IMR-90 (cell line): ENCODE measurements at regions not wholly inside any gene's neighbourhood (a gene's known extent, or its start where the extent isn't known, plus 50 kb on each side); places are given as distances from the start of the nearest gene placed in this dataset.

Experiments used
- ATAC-seq: fragments of 200-7000 bp; cut with Tn5 transposase; 2 replicates; pipeline ENCODE4 v1.9.1; 2020; ENCODE audit warnings: low read depth, mild to moderate bottlenecking, moderate library complexity
- BruUV-seq: library from RNA; stranded (reverse); fragments of 400-500 nt; replicated peaks from 2 replicates; lab custom pipeline; 2021; lab: Mats Ljungman, UMichigan
- CTCF ChIA-PET: fragments of 300-600 bp; formaldehyde crosslinking; extraction: SDS; loops from one replicate; lab custom pipeline; 2021; ENCODE audit warnings: antibody characterized with exemption; lab: Yijun Ruan, JAX
- POLR2A ChIA-PET: fragments of 300-600 bp; sonication (Branson Sonifier 250); formaldehyde crosslinking; loops from one replicate; lab custom pipeline; 2022; ENCODE audit warnings: antibody characterized with exemption; ENCODE audit not compliant: unreplicated experiment; lab: Charles Lee
- DNase-seq: peaks from one replicate; pipeline ENCODE4 v3.0.0; 2013
- H2AFZ ChIP-seq: replicated peaks from 2 replicates; pipeline ENCODE3; 2013; ENCODE audit warnings: low read length, mild to moderate bottlenecking; ENCODE audit not compliant: poor library complexity
- H2AK5ac ChIP-seq: 2 replicates; pipeline ENCODE4 v1.6.1; 2013; ENCODE audit warnings: low read depth, low read length, inconsistent platforms
- H2AK9ac ChIP-seq: replicated peaks from 2 replicates; pipeline ENCODE3; 2013; ENCODE audit warnings: mild to moderate bottlenecking, low read depth, low read length, moderate library complexity; ENCODE audit not compliant: poor library complexity
- H2BK120ac ChIP-seq: 2 replicates; pipeline ENCODE4 v1.6.1; 2013; ENCODE audit warnings: low read depth, low read length, inconsistent platforms
- H2BK15ac ChIP-seq: 3 replicates; pipeline ENCODE4 v1.6.1; 2013; ENCODE audit warnings: low read depth, low read length, inconsistent platforms
- H2BK20ac ChIP-seq: 2 replicates; pipeline ENCODE4 v1.6.1; 2013; ENCODE audit warnings: low read depth, mild to moderate bottlenecking, inconsistent platforms, low read length, moderate library complexity
- H2BK5ac ChIP-seq: 2 replicates; pipeline ENCODE4 v1.6.1; 2013; ENCODE audit warnings: mild to moderate bottlenecking, low read depth, low read length, inconsistent platforms; ENCODE audit not compliant: poor library complexity, severe bottlenecking
- H3K14ac ChIP-seq: replicated peaks from 2 replicates; pipeline ENCODE4 v1.6.1; 2013; ENCODE audit warnings: low read depth, low read length, inconsistent platforms
- H3K18ac ChIP-seq: 2 replicates; pipeline ENCODE4 v1.6.1; 2013; ENCODE audit warnings: low read depth, low read length, control low read depth
- H3K23ac ChIP-seq: 2 replicates; pipeline ENCODE4 v1.6.1; 2013; ENCODE audit warnings: low read depth, low read length, inconsistent platforms
- H3K27ac ChIP-seq: 2 replicates; pipeline ENCODE4 v1.5.1; 2013; ENCODE audit warnings: mild to moderate bottlenecking, control low read depth, low read length; ENCODE audit not compliant: insufficient read depth
- H3K27me3 ChIP-seq: 2 replicates; pipeline ENCODE4 v1.6.1; 2013; ENCODE audit warnings: low read length; ENCODE audit not compliant: control insufficient read depth, insufficient read depth
- H3K36me3 ChIP-seq: 2 replicates; pipeline ENCODE4 v1.6.1; 2013; ENCODE audit warnings: low read length, mixed read lengths; ENCODE audit not compliant: control insufficient read depth, insufficient read depth
- H3K4ac ChIP-seq: 2 replicates; pipeline ENCODE4 v1.6.1; 2013; ENCODE audit warnings: low read depth, low read length, inconsistent platforms
- H3K4me1 ChIP-seq: 2 replicates; pipeline ENCODE4 v1.6.1; 2013; ENCODE audit warnings: low read length, mixed read lengths; ENCODE audit not compliant: control insufficient read depth, insufficient read depth
- H3K4me2 ChIP-seq: 2 replicates; pipeline ENCODE4 v1.6.1; 2013; ENCODE audit warnings: low read depth, mild to moderate bottlenecking, control low read depth, low read length, moderate library complexity
- H3K4me3 ChIP-seq: 2 replicates; pipeline ENCODE4 v1.5.1; 2013; ENCODE audit warnings: low read depth, mild to moderate bottlenecking, control low read depth, low read length, moderate library complexity; ENCODE audit not compliant: insufficient read depth
- H3K56ac ChIP-seq: 2 replicates; pipeline ENCODE4 v1.6.1; 2013; ENCODE audit warnings: low read length, inconsistent platforms; ENCODE audit not compliant: insufficient read depth; ENCODE audit errors: extremely low read depth
- H3K79me1 ChIP-seq, 2 experiments: 2 replicates each; pipeline ENCODE4 v1.6.1; 2013; ENCODE audit warnings: low read length in 2 of 2, inconsistent platforms in 1 of 2, low read depth in 1 of 2
- H3K9ac ChIP-seq: 2 replicates; pipeline ENCODE4 v1.6.1; 2013; ENCODE audit warnings: low read depth, low read length, control low read depth
- H3K9me1 ChIP-seq: 2 replicates; pipeline ENCODE4 v1.6.1; 2013; ENCODE audit warnings: low read length, inconsistent platforms; ENCODE audit not compliant: insufficient read depth
- H3K9me3 ChIP-seq: 2 replicates; pipeline ENCODE4 v1.6.1; 2013; ENCODE audit warnings: low read length; ENCODE audit not compliant: control insufficient read depth, insufficient read depth
- H4K20me1 ChIP-seq: 2 replicates; pipeline ENCODE4 v1.6.1; 2013; ENCODE audit warnings: low read length, inconsistent platforms; ENCODE audit not compliant: insufficient read depth
- H4K5ac ChIP-seq: 2 replicates; pipeline ENCODE4 v1.6.1; 2013; ENCODE audit warnings: mild to moderate bottlenecking, low read depth, low read length, control low read depth
- H4K8ac ChIP-seq, 2 experiments: 2 replicates each; pipeline ENCODE4 v1.6.1; 2013; ENCODE audit warnings: low read depth in 2 of 2, low read length in 2 of 2, control low read depth in 1 of 2, inconsistent platforms in 1 of 2
- H4K91ac ChIP-seq: 2 replicates; pipeline ENCODE4 v1.6.1; 2013; ENCODE audit warnings: low read depth, low read length, inconsistent platforms; ENCODE audit not compliant: insufficient read depth
- BHLHE40 ChIP-seq: fragments of 150-350 bp; IDR thresholded peaks from 2 replicates; pipeline ENCODE4 v1.6.1; 2016; ENCODE audit warnings: mild to moderate bottlenecking, low read depth, low read length
- CEBPB ChIP-seq: IDR thresholded peaks from 2 replicates; pipeline ENCODE4 v1.6.1; 2012; ENCODE audit warnings: low read depth, low read length, improper control_type of control experiment
- CTCF ChIP-seq: conservative IDR thresholded peaks from 2 replicates; pipeline ENCODE4 v1.5.1; 2012; ENCODE audit warnings: mild to moderate bottlenecking, low read depth, low read length, improper control_type of control experiment
- ELK1 ChIP-seq: fragments of 150-350 bp; IDR thresholded peaks from 2 replicates; pipeline ENCODE4 v1.6.1; 2016; ENCODE audit warnings: low read depth, mild to moderate bottlenecking, low read length, moderate library complexity, borderline replicate concordance
- FOS ChIP-seq: fragments of 150-350 bp; IDR thresholded peaks from 2 replicates; pipeline ENCODE4 v1.6.1; 2016; ENCODE audit warnings: low read depth, low read length
- MXI1 ChIP-seq: IDR thresholded peaks from 2 replicates; pipeline ENCODE4 v1.6.1; 2012; ENCODE audit warnings: low read depth, mild to moderate bottlenecking, low read length, moderate library complexity, borderline replicate concordance
- POLR2A ChIP-seq: IDR thresholded peaks from 2 replicates; pipeline ENCODE4 v1.6.1; 2012; ENCODE audit warnings: mild to moderate bottlenecking, low read depth, low read length
- RAD21 ChIP-seq: IDR thresholded peaks from 2 replicates; pipeline ENCODE4 v1.6.1; 2012; ENCODE audit warnings: low read length, improper control_type of control experiment
- RCOR1 ChIP-seq: IDR thresholded peaks from 2 replicates; pipeline ENCODE4 v1.6.1; 2012; ENCODE audit warnings: mild to moderate bottlenecking, low read length, improper control_type of control experiment; ENCODE audit not compliant: insufficient replicate concordance
- RFX5 ChIP-seq: IDR thresholded peaks from 2 replicates; pipeline ENCODE4 v1.8.0; 2012; ENCODE audit warnings: low read depth, mild to moderate bottlenecking, low read length, moderate library complexity
- SMC3 ChIP-seq: fragments of 150-350 bp; IDR thresholded peaks from 2 replicates; pipeline ENCODE4 v1.6.1; 2016; ENCODE audit warnings: low read depth, mild to moderate bottlenecking, antibody characterized with exemption, low read length, moderate library complexity
- USF2 ChIP-seq: fragments of 150-350 bp; IDR thresholded peaks from 2 replicates; pipeline ENCODE4 v1.6.1; 2017; ENCODE audit warnings: mild to moderate bottlenecking, antibody characterized with exemption, low read length, low read depth
- WGBS, 2 experiments: methylation state at CpG; one replicate each; pipeline versions ENCODE4 v1.1.5 to v1.1.7; 2013; ENCODE audit warnings: missing lambda C conversion rate in 2 of 2; ENCODE audit not compliant: insufficient read length in 1 of 2; ENCODE audit errors: extremely low coverage in 2 of 2; 5-methylcytosine and 5-hydroxymethylcytosine counted together
- dilution Hi-C: fragments of 300-500 bp; cut with HindIII; formaldehyde crosslinking; loops from one replicate; pipeline ENCODE4 v1.14.3; 2018; ENCODE audit warnings: low sequenced_read_pairs; ENCODE audit not compliant: unreplicated experiment
- in situ Hi-C: fragments of 300-500 bp; cut with MboI; formaldehyde crosslinking; loops from 3 replicates; pipeline ENCODE4 v1.14.3; 2019; ENCODE audit warnings: low sequenced_read_pairs, inconsistent platforms, mixed read lengths
- intact Hi-C: fragments of 100-400 bp; cut with micrococcal nuclease; formaldehyde crosslinking; loops from 2 replicates; pipeline ENCODE4 v1.10.0; 2022

GRCh38 chr10:113425541-113425951, 127.3 kb upstream of the HABP2 start:
- Histone ChIP-seq H2AK5ac (no peak overlapping the region), H2BK5ac (no peak overlapping the region), H3K18ac (no peak overlapping the region), H3K4me3 (no peak overlapping the region), H3K56ac (no peak overlapping the region), H3K27ac (no peak overlapping the region), H3K36me3 (no peaks in the 10 kb centered on the region), H4K8ac (no peak overlapping the region), H3K9me1 (no peaks in the 10 kb centered on the region), H2AFZ (no peak overlapping the region), H3K14ac (no peak overlapping the region), H3K4me1 (no peaks in the 10 kb centered on the region), H4K5ac (no peak overlapping the region), H4K20me1 (no peaks in the 10 kb centered on the region), H3K9ac (no peak overlapping the region), H3K9me3 (no peaks in the 10 kb centered on the region), H2AK9ac (no peak overlapping the region), H4K91ac (no peak overlapping the region), H3K27me3 (no peaks in the 10 kb centered on the region), H2BK15ac (no peak overlapping the region), H3K4ac (no peak overlapping the region), H3K23ac (no peak overlapping the region), H2BK120ac (no peak overlapping the region), H3K79me1 (no peaks in the 10 kb centered on the region), H2BK20ac (no peak overlapping the region), H3K4me2 (no peak overlapping the region)
- TF ChIP-seq CTCF (no peak), RCOR1 (no peak), MXI1 (no peak), RAD21 (no peak), SMC3 (no peak), FOS (no peak), RFX5 (no peak), ELK1 (no peak), POLR2A (no peak), USF2 (no peak), BHLHE40 (no peak), CEBPB (no peak)
- in situ Hi-C loops (no loop called here), dilution Hi-C loops (no loop called here), intact Hi-C loops (no loop called here)
- ATAC-seq (no peak), DNase-seq (no peak)
- CTCF ChIA-PET = no interaction called here
- POLR2A ChIA-PET = no interaction called here
- WGBS, 2 experiments = 45% methylated on average over 5 of the region's 7 CpGs; no CpG with 5 or more reads in 1 of the 2 experiments
- no TSS peak for BruUV-seq
